NCI-H187 treated with DMSO at 0.1 percent for 48 hours (cell line): ENCODE measurements at regions not wholly inside any gene's neighbourhood (a gene's known extent, or its start where the extent isn't known, plus 50 kb on each side); places are given as distances from the start of the nearest gene placed in this dataset.

Experiments used
- DNase-seq: peaks from one replicate; lab custom pipeline; 2025; lab: John Stamatoyannopoulos, UW

GRCh38 chr18:40653682-40654081 is 1301.4 kb upstream of the PIK3C3 start:
- no peak for DNase-seq

GRCh38 chr18:40652321-40652720 is 1302.7 kb upstream of the PIK3C3 start:
- no peak for DNase-seq

- DNase-seq: no peak
Measured at GRCh38 chr18:40651163-40651562, 1303.9 kb upstream of the PIK3C3 start.

- DNase-seq: no peak
Measured at GRCh38 chr18:40642692-40643229, 1312.3 kb upstream of the PIK3C3 start.

- DNase-seq: no peak
Measured at GRCh38 chr18:40631319-40631718, 1323.7 kb upstream of the PIK3C3 start.

GRCh38 chr18:40630496-40630895 is 1324.5 kb upstream of the PIK3C3 start:
- no peak for DNase-seq

- no peak for DNase-seq
Measured at GRCh38 chr18:40624959-40625358, 1330.1 kb upstream of the PIK3C3 start.

- DNase-seq: no peak
Measured at GRCh38 chr18:40613721-40614120, 1341.3 kb upstream of the PIK3C3 start.

GRCh38 chr18:40612356-40612755 is 1342.7 kb upstream of the PIK3C3 start:
- DNase-seq: no peak

GRCh38 chr18:40608226-40608625 is 1346.8 kb upstream of the PIK3C3 start:
- DNase-seq: no peak

- no peak for DNase-seq
Measured at GRCh38 chr18:40607542-40608148, 1347.4 kb upstream of the PIK3C3 start.

GRCh38 chr18:40606996-40607395 is 1348.0 kb upstream of the PIK3C3 start:
- DNase-seq: no peak

- no peak for DNase-seq
Measured at GRCh38 chr18:40583671-40584070, 1371.4 kb upstream of the PIK3C3 start.

GRCh38 chr18:40582105-40582504 is 1372.9 kb upstream of the PIK3C3 start:
- no peak for DNase-seq

- DNase-seq: no peak
Measured at GRCh38 chr18:40577981-40578365, 1377.1 kb upstream of the PIK3C3 start.

- DNase-seq: no peak
Measured at GRCh38 chr18:40577239-40577980, 1377.6 kb upstream of the PIK3C3 start.

GRCh38 chr18:40576507-40577115 is 1378.4 kb upstream of the PIK3C3 start:
- no peak for DNase-seq

- DNase-seq: no peak
Measured at GRCh38 chr18:40570615-40571014, 1384.4 kb upstream of the PIK3C3 start.

- DNase-seq: no peak
Measured at GRCh38 chr18:40569605-40570004, 1385.4 kb upstream of the PIK3C3 start.

- DNase-seq: no peak
Measured at GRCh38 chr18:40566510-40566844, 1388.6 kb upstream of the PIK3C3 start.

- no peak for DNase-seq
Measured at GRCh38 chr18:40565805-40566509, 1389.1 kb upstream of the PIK3C3 start.

- no peak for DNase-seq
Measured at GRCh38 chr18:40559556-40559955, 1395.5 kb upstream of the PIK3C3 start.
